ENCODE measurements at regions not wholly inside any gene's neighbourhood (a gene's known extent, or its start where the extent isn't known, plus 50 kb on each side); places are given as distances from the start of the nearest gene placed in this dataset.

DNA sequence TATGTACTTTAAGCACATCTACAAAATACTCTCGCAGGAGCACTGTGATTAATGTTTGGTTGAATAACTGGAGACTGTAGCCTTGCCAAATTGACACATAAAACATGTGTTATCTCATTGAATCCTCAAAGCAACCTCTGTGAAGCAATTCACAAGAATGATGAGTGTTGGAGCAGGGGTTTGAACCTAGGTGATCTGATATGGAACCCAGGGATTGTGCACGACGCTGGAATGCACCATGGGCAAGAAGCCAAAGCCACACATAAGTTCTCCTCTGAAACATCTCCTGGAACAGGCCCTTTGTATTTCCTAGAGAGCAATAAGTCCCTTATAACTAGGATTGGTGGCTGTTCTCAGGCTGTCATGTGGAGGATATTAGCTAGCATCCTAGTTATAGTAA lies 124.6 kb upstream of the IVNS1ABP start:
- TF ChIP-seq ZNF143 (CRISPR knock-in tag; IDR thresholded peaks at IDR 0.05), result no peak
- TF ChIP-seq, protein P1, sequence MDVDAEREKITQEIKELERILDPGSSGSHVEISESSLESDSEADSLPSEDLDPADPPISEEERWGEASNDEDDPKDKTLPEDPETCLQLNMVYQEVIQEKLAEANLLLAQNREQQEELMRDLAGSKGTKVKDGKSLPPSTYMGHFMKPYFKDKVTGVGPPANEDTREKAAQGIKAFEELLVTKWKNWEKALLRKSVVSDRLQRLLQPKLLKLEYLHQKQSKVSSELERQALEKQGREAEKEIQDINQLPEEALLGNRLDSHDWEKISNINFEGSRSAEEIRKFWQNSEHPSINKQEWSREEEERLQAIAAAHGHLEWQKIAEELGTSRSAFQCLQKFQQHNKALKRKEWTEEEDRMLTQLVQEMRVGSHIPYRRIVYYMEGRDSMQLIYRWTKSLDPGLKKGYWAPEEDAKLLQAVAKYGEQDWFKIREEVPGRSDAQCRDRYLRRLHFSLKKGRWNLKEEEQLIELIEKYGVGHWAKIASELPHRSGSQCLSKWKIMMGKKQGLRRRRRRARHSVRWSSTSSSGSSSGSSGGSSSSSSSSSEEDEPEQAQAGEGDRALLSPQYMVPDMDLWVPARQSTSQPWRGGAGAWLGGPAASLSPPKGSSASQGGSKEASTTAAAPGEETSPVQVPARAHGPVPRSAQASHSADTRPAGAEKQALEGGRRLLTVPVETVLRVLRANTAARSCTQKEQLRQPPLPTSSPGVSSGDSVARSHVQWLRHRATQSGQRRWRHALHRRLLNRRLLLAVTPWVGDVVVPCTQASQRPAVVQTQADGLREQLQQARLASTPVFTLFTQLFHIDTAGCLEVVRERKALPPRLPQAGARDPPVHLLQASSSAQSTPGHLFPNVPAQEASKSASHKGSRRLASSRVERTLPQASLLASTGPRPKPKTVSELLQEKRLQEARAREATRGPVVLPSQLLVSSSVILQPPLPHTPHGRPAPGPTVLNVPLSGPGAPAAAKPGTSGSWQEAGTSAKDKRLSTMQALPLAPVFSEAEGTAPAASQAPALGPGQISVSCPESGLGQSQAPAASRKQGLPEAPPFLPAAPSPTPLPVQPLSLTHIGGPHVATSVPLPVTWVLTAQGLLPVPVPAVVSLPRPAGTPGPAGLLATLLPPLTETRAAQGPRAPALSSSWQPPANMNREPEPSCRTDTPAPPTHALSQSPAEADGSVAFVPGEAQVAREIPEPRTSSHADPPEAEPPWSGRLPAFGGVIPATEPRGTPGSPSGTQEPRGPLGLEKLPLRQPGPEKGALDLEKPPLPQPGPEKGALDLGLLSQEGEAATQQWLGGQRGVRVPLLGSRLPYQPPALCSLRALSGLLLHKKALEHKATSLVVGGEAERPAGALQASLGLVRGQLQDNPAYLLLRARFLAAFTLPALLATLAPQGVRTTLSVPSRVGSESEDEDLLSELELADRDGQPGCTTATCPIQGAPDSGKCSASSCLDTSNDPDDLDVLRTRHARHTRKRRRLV (CRISPR knock-in tag; IDR thresholded peaks at IDR 0.05), result no peak
- no peak for TF ChIP-seq EP300 (IDR thresholded peaks at IDR 0.05; ENCODE audit: low read depth in 2 of 2, low read length in 2 of 2)
- no peak for TF ChIP-seq EP300 (CRISPR knock-in tag; IDR thresholded peaks at IDR 0.05; ENCODE audit: borderline replicate concordance)
- TF ChIP-seq NFE2L2 (IDR thresholded peaks at IDR 0.05; ENCODE audit: low read length), result no peak
- TF ChIP-seq GABPA (IDR thresholded peaks at IDR 0.05; ENCODE audit: low read depth, low read length), result no peak
- no peak for TF ChIP-seq GABPA (CRISPR knock-in tag; IDR thresholded peaks at IDR 0.05; ENCODE audit: low read depth)
- TF ChIP-seq CBX5 (CRISPR knock-in tag; IDR thresholded peaks at IDR 0.05; ENCODE audit: borderline replicate concordance), result no peak
- no peak for TF ChIP-seq RBAK (CRISPR knock-in tag; IDR thresholded peaks at IDR 0.05)
- TF ChIP-seq, protein P2, sequence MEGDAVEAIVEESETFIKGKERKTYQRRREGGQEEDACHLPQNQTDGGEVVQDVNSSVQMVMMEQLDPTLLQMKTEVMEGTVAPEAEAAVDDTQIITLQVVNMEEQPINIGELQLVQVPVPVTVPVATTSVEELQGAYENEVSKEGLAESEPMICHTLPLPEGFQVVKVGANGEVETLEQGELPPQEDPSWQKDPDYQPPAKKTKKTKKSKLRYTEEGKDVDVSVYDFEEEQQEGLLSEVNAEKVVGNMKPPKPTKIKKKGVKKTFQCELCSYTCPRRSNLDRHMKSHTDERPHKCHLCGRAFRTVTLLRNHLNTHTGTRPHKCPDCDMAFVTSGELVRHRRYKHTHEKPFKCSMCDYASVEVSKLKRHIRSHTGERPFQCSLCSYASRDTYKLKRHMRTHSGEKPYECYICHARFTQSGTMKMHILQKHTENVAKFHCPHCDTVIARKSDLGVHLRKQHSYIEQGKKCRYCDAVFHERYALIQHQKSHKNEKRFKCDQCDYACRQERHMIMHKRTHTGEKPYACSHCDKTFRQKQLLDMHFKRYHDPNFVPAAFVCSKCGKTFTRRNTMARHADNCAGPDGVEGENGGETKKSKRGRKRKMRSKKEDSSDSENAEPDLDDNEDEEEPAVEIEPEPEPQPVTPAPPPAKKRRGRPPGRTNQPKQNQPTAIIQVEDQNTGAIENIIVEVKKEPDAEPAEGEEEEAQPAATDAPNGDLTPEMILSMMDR (CRISPR knock-in tag; IDR thresholded peaks at IDR 0.05), result no peak
- no peak for TF ChIP-seq ELF3 (CRISPR knock-in tag; IDR thresholded peaks at IDR 0.05)
- TF ChIP-seq KLF9 (CRISPR knock-in tag; IDR thresholded peaks at IDR 0.05; ENCODE audit: low read depth), result no peak
